ENCODE measurements at regions not wholly inside any gene's neighbourhood (a gene's known extent, or its start where the extent isn't known, plus 50 kb on each side); places are given as distances from the start of the nearest gene placed in this dataset.

DNA sequence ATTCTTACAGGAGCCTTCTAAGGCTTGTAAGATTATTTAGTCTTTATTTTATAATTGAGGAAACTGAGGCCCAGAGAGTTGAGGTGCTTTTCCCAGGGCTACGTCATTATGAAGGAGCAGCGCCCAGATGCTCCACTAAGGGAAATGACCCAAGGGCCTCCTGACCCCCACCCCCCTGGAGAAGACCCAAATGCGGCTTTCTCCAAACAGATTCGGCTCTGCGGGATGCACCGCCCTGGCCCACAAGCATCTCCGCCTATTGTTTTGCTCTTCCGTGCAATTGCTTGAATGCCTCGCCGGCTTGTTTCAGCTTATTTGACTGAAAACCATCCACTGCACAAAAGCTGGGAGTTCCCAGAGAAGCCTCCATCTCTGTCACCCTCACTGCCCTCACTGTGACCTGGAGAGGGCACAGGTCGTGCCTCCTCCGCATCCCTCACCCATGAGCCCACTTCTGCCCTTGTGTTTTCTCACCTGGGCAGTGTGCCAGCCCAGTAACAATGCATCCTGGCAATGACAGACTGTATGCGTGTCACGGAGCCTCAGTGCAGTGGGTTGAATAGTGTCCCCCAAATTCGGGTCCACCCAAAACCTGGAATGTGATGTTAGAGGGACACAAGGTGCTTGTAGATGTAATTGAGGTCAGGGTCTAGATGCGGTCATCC is 790.2 kb downstream of the TBC1D22A start:
- no peak for DNase-seq

DNA sequence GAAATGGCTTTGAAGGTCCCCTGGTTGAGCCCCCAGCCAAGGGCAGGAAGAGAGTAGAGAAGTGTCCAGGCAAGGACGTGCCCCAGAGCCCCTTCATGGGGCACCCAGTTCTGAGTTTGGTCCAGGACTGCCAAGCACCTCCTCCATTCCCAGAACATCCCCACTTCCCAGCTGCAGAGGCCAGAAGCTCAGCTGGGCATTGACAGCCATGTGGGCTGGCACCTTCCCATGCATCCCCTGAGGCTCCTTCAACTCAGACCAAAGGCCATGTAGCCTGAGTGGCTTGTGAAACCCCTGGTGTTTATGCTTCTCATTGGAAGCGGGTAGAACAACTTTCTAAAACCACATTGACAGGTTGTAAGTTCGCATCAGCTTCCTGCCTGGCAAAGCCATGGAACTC is 789.6 kb downstream of the TBC1D22A start:
- DNase-seq, result no peak

DNA sequence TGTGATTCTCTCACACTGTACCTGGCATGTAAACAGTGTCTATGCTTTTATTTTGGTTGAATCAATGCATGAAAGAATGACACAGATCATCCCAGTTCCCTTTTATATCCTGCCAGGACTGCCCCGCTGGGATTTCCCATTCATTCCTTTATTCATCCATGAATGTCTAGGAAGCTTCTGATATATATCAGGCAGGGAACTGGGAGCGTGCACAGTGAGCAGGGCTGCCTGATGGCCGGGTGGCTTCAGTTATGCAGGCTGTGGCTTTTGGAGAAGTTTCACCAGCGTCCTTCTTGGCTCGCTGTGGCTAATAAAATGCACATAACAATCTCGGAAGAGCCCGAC is 789.0 kb downstream of the TBC1D22A start:
- no peak for DNase-seq

DNA sequence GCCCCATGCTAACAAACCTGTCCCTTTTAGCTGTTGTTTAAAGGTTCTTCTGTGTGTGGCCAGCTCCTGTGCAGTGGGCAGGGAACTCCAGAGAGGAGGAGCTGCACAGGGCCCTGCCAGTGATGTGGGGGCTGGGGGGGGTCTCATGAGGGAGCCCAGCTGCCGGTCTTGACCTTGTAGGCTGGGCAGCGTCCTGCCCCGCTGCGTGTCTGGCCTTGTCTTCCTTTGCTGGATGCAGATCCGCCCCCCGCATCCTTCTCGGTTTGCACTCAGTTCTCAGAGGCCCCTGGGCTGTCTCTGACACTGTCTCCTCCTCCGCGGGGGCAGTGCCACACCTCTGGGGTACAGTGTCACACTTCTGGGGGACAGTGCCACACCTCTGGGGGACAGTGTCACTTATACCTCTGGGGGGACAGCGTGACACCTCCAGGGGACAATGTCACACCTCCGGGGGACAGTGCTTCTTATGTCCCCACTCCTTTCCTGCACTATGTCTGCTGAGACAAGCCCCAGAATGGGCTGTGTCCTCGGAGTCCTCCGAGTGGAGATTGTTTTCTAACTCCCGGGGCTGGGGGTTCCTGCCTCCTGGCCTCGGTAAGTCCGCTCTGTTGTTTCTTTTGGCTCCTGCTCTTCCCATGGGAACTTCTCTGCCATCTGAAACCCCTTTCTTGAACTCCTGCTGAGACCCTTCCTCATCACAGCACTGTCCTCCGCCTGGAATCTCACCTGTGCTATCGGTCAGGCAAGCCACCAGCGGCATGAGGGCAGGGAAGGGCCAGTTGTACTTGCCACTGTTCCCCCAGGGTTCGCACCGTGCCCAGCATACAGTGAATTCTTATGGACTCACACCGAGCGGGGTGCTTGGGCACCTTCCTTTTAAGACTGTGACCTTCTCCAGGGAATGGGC is 788.3 kb downstream of the TBC1D22A start:
- no peak for DNase-seq

DNA sequence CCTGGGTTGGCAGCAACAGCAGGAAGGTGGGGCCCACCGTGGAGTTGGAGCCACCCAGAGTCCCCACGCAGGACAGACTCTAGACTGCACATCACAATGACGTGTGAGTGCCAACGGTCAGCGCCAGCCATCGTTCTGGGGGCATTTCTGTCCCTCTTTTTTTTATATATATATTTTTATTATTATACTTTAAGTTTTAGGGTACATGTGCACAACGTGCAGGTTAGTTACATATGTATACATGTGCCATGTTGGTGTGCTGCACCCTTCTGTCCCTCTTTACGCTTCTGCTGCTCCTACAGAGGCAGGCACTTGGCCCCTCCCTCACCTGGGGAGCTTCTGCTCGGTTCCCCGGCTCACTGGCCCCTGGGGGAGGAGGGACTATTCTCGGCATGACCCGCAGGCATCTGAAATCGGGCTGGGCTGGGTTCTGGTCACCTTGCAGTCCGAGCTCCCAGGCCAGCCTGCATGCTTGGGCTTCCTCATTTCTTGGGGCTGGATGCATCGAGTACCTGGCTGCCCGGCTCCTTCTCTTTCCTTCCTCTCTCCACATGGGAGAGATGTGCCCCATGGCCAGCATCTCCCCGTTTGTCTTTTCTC is 787.4 kb downstream of the TBC1D22A start:
- DNase-seq, result no peak

DNA sequence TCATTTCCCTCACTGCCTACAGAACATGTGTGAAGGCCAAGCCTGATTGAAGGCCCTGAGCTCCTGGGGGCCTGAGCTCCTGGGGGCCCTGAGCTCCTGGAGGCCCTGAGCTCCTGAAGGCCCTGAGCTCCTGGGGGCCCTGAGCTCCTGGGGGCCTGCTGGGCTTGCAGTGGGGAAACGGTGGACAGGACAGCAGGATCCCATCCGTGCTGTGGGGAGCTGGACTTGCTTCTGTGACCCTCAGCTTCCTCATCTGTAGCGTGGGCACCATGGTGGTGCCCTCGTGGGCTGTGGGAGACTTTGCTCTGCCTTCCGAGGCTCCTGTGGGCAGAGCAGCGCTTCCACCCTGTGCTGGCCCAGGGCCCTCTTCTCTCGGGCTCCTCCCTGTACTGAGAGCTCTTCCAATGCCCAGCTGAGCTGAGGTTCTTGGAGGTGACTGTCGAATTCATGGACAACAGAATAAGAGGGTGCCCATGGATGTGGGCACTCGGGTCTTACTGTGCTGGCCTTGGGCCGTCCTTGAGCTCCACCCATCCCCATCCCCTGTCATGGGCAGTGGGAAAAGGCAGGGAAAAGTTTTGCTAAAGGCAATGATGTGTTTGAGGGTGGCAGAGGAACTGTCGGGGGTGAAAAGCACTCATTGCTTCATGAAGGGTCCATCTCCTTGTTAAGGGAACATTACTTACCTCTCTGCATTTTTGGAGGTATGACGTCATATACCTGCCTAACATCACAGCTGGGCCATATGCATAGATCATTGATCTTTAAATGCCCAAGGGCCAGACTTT is 786.7 kb downstream of the TBC1D22A start:
- no peak for DNase-seq

DNA sequence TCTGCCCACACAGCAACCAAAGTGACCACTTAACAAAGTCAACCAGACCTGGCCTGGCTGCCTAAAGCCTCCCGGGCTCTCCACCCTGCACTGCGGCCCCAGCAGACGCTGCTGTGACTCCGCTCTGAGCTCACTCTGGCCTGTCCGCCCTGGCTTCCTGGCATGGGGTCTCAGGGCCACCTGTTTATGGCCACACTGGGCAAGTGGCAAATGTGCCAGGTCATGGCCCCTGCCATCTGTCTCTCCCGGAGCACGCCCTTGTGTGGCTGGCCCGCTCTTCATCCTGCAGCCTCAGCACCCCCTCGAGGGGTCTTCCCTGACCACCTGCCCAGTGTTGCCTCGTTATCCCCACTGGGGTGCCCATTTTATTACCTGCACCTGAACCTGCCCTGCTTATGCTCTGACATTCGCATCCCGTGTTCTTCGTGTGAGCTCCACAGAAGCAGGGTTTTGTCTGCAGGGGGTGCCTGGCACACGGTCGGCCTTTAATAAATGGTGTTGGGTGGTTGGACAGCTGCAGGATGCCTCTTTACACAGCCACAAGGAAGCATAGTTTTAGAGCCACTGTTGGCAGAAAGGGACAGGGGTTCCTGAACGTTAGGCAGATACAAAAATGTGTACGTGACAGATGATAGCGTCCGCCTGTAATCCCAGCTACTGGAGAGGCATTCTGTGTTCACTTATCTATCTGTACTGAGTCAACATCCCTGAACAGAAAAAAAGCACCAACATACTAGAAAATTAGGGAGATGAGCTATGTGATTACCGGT is 785.6 kb downstream of the TBC1D22A start:
- no peak for DNase-seq

DNA sequence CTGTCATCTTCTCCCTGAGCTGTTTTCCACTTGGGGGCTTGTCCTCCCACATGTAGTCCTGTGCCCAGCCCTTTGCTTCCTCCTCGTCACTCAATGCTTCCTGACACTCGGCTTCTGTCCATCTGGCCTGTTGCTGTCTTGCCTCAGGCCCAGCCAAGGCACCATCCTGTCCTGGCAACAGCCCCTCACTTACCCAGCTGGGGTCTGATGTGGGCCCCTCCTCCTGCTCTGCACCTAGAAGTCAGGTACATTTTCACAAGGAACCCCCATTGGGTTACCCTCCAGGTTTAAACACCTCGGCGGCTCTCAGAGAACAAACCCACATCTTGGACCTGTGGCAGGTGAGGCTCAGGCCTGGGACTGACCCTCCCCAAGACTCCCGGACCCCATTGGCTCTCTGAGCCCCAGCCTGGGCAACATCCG is 784.8 kb downstream of the TBC1D22A start:
- DNase-seq, result no peak

DNA sequence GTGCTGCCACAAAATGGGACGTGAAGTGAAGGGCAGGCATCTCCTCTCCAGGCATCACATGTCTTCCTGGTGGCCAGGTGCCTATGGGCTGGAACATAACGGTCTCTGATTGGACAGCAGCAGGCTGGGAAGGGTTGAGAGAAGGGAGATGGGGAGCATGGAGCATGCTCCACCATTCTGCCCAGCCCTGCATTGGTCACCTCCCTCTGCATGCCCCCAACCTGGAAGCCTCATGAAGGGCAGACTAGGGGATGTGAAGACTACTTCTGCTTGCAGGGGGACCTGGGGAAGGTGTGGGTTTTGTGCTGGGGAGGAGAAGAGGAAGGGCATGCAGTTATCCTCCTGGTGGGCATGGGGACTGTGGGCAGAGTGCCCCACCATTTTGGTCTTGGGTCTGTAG is 782.2 kb downstream of the TBC1D22A start:
- no peak for DNase-seq

DNA sequence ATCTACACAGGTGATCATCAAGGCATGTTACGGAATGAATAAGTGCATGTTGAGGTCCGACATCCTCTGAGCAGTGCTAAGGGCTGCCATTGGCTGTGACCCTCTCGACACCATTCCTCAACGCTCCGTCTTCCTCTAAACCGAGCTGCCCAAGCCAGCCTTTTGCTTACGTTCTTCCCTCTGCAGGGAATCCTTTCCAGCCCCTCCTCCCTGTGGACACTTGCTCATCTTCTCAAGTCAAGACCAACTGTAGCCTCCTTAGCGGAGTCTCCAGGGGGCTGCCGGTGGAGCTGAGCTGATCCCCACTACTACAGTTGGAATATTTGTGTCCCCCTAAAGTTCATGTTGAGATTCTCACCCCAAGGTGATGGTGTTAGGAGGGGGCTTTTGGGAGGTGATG is 781.0 kb downstream of the TBC1D22A start:
- no peak for DNase-seq

DNA sequence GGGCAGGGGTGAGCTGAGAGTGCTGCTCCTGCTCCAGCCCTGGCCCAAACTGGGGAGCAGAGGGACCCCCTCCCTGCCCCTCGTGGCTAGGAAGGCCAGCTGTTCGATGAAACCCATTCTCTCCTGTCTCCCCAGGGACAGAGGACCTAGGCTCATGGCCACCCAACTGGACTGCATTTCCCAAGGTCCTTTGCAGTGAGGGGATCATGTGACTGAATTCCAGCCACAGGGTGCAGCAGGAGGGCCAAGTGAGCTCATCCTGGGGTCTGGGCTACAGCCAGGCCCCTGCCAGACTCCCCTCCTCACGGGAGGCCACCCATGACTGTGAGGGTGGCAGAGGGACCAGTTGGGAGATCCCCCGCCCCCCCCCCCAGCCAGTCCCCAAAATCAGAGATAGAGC is 777.6 kb downstream of the TBC1D22A start:
- DNase-seq, result no peak

DNA sequence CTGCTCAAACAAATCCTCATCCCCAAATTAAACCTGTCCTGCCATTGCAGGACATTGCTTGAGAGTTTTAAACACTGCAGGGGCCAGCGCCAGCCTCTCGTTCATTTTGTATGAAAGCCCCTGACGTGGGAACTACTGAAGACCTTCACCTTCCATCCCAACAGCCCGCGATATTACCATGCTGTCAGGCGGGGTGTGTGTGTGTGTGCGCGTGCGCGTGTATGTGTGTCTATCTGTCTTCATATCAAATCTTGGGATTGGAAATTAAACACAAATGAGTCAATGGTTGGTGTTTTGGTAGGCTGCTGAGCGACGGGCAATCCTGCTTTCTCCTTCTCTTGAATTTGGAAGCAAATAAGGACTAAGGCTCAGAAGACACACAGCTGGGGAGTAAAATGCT is 776.9 kb downstream of the TBC1D22A start:
- DNase-seq, result no peak

DNA sequence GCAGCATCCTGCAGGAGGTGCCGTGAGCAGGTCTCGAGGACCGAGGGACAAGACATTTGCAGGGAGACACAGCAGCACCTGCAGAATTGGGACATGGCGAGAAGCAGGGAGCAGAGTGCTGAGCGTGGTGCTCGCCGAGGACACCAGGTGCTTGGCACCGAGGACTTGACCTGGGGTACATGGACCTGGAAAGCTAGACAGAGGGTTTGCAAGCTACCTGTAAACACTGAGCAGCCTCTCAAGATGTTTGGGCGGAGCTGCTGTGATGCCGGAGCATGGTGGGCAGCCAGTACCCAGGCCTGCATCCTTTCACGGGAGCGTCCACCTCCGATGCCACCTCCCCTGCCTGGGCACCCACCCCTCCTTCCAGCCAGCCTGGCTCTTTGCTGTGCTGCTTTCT is 773.2 kb downstream of the TBC1D22A start:
- DNase-seq, result no peak

DNA sequence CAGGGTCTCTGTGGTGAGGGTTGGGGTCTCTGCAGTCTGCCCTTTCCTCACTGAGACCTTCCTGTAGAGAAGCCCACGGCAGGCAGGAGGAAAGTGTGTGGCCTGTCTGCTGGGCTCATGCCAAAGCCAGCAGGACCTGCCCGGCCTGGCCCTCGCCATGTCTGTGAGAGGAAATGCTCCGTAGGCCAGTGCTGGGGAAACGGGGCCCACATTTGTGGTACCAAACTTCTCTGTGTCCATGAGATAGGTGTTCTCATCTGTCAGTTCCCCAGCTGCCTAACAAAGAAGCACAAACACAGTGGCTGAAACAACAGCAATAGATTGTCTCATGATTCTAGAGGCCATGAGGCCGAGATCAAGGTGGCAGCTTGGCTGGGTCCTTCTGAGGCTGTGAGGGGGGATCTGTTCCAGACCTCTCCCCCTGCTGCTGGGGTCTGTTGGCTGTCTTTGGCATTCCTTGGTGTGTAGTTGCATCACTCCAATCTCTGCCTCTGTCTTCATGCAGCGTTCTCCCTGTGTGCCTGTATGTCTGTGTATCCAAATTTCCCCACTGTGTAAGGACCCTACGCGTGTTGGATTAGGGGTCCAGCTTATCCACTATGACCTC is 772.5 kb downstream of the TBC1D22A start:
- no peak for DNase-seq

DNA sequence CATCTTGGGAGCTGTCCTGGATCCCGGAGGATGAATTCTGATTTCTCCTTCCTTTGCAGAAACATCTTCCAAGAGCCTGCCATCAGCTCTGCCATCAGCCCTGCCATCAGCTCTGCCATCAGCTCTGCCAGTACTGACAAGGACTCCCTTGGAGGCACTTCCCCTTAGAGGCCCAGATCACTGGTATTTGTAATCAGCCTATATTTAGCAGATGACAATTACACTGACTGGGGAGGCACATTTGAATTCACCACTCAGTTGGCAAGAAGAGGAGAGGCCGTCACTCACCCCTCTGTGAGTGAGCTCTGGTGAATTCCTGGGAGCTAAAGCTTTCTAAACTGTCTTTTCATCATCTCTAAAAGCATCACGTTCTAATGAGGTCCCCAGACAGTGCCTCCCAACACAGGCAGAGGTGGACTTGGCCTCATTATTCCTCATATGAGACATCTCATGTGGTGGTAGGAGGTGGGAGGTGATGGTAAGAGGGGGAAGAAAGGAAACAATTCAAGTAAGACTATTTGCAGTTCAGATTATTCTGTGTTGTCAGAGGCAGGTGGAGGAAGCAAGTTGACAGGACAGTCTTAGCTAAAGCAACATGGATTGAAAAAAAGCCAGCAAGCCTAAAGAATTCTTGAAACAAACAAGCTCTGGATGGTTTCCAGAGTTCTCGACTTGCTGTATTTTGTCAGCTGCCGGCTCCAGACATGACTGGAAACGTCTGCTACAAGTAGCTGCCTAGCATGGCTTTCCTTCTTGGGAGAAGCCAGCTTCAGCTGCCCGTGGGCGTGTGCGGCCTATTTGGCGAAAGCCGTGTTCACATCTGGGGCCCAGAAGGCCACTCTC is 771.7 kb downstream of the TBC1D22A start:
- DNase-seq, result no peak

DNA sequence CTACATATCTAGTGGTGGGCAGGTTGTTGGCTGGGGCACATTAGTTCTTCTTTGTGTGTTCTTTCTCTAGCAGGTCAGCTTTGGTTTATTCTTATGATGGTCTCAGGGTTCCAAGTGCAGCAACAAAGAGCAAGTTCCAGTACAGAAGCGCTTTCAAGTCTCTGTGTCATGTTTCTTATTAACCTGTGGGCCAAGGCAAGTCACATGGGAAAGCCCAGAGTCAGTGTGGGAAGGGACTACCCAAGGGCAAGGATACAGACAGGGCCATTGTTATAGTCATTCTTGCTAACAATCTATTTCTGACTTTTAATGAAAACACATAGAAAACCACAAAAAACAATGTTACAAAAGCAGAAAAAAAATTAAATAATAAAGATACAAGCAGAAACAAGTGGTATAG is 754.6 kb downstream of the TBC1D22A start:
- no peak for DNase-seq

DNA sequence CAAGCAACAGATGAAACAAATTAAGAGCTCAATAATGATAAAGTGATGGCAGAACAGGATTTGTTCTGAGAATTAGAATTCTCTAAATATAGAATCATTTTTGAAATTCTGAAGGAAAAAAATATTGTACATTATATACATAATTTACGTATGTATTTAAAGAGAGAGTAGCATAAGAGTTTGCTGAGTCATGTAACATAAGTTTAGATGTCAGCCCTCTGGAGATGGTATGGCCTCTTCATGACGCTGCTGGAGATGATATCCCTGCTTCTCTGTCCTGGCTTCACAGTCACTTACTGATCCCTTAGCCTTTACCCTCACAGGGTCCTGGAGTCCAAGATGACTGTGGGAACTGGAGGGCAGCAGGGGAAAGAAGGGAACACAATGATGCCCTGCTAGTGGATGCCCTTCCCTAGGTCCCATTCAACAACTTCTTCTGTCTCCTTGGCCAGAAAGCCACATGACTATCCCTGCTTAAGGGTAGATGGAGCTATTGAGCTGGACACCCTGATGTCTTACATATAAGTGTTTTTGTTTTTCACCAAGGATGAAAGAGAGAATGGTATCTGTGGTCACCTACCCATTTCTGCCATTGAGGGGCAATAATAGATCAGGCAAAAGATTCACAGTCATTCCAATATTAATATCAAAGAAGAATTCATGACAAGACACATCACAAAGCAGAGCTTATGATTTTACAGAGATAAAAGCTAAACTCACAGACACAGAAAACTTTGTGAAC is 753.1 kb downstream of the TBC1D22A start:
- DNase-seq, result no peak

DNA sequence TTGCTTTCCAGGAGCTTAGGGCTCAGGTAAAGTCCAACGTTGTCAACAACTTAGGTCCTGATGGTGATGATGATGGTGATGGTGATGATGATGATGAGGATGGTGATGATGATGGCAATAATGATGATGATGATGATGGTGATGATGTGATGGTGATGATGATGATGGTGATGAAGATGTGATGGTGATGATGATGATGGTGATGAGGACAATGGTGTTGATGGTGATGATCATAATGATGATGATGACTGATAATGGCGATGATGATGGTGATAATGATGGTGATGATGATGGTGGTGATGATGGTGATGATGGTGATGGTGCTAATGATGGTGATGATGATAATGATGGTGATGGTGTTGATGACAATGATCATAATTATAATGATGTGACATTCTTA is 750.2 kb downstream of the TBC1D22A start:
- DNase-seq, result no peak

DNA sequence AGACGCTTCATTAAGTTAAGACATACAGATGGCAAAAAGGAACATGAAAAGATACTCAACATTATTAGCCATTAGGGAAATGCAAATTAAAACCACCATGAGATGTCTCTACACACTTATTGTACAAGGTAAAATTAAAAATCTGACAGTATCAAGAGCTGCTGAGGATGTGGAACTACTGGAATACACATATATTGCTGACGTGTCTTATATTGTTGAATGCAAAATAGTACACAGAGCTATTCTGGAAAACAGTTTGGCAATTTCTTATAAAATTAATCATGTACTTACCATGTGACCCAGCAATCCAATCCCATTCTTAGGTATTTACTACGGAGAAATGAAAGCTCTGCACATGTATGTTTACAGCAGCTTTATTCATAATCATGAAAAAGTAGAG is 742.5 kb downstream of the TBC1D22A start:
- DNase-seq, result no peak

DNA sequence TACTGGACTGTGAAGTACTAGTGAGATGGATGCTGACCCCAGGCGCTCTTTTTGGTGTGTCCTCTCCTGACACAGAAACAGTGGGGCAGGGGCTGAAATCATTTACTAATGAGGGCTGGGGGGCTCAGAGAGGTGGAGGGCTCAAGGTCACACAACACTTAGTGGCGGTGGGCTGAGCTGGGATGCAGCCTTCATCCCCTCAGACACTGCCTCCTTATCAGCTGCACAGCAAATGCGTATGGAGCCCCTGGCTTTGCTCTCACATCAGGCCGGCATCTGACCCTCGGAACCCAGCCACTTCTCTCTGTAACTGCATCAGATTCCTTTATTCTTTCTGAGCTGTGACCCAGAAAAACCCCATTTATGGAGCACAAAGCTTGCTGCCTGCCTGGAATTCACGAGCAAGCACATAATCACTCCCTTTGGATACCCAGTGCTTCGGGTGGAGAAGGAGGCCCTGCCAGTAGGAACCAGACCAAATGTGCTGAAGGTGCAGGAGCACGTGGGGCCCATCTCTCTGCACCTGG is 736.6 kb downstream of the TBC1D22A start:
- DNase-seq, result no peak
